ENCODE measurements at regions not wholly inside any gene's neighbourhood (a gene's known extent, or its start where the extent isn't known, plus 50 kb on each side); places are given as distances from the start of the nearest gene placed in this dataset.

GRCh38 chr18:71797554-71797953, 746.6 kb downstream of the CBLN2 start:
- TF ChIP-seq CTCF (IDR thresholded peaks at IDR 0.05) (no peak), EZH2phosphoT487 (IDR thresholded peaks at IDR 0.05) (no peak), EZH2 (IDR thresholded peaks at IDR 0.05) (no peak)
